ENCODE measurements at regions not wholly inside any gene's neighbourhood (a gene's known extent, or its start where the extent isn't known, plus 50 kb on each side); places are given as distances from the start of the nearest gene placed in this dataset.

DNA sequence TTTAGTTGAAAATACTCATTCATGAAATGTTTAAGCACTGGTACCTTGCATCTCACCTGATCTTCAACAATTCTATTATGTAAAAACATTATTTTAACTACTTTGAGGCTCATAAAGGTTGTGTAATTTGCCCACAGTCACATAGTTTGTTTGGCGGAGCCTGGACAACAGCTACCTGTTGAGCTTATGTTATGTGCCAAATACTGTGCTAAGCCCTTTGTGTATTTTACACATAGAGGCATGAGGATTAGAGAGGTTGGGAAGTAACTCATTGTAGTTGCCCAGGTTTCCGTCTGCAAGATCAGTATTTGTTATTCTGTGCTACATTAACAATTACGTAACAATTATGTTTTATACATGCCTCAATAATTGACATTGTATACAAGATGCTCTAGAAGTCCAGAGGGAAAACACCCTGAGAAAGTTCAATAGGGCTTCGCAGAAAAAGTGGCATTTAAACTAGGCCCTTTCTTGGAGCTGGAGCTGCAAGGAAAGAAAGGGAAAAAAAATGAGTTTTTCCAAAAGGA is 80.4 kb downstream of the BOLA3 start:
- Histone ChIP-seq H3K27ac (ENCODE audit: low read depth, low read length) (no peak overlapping the region), H4K20me1 (replicated peaks in 1 of 2; ENCODE audit: control insufficient read depth in 1 of 2, insufficient read depth in 2 of 2, low read length in 2 of 2) (no peaks in the 10 kb centered on the region), H3K4me3 (ENCODE audit: extremely low read depth in 1 of 4, insufficient read depth in 2 of 4, low read depth in 3 of 4, low read length in 4 of 4) (no peak overlapping the region), H3K18ac (ENCODE audit: extremely low read depth, low read length) (no peak overlapping the region), H3K79me1 (ENCODE audit: low read depth, low read length) (peaks cover 4% of the 10 kb centered on the region; the same call in 1 of the 2 replicates), H2BK15ac (ENCODE audit: low read length) (no peak overlapping the region), H3K9me3 (ENCODE audit: insufficient read depth in 2 of 2, low read depth in 1 of 2, low read length in 1 of 2) (no peaks in the 10 kb centered on the region), H2AK5ac (ENCODE audit: low read depth, low read length) (no peak overlapping the region), H3K4me2 (ENCODE audit: insufficient read depth in 1 of 2, low read depth in 2 of 2, low read length in 2 of 2) (no peak overlapping the region), H4K91ac (replicated peaks; ENCODE audit: insufficient read length, low read length) (no peak overlapping the region), H2BK120ac (replicated peaks; ENCODE audit: low read depth, low read length) (no peak overlapping the region), H3K9ac (replicated peaks in 1 of 4; ENCODE audit: extremely low read depth in 1 of 4, low read depth in 3 of 4, low read length in 3 of 4) (no peak overlapping the region), H3K79me2 (ENCODE audit: control insufficient read depth in 1 of 2, insufficient read depth in 2 of 2, low read length in 2 of 2) (peaks cover 0 to 22% of the 10 kb centered on the region in 2 experiments; a peak in 2 of 4 replicates), H2BK20ac (ENCODE audit: low read length) (no peak overlapping the region), H4K5ac (ENCODE audit: insufficient read length, low read depth, low read length) (no peak overlapping the region), H3K4me1 (replicated peaks in 1 of 4; ENCODE audit: control insufficient read depth in 3 of 4, insufficient read depth in 4 of 4, low read length in 3 of 4) (peaks cover 0 to 2% (median 0%) of the 10 kb centered on the region in 4 experiments; a peak in 1 of 7 replicates), H2BK12ac (ENCODE audit: low read depth, low read length) (no peak overlapping the region), H3K56ac (replicated peaks; ENCODE audit: insufficient read length, low read depth, low read length) (no peak overlapping the region), H3K27me3 (replicated peaks in 1 of 4; ENCODE audit: control insufficient read depth in 3 of 4, extremely low read depth in 1 of 4, insufficient read depth in 3 of 4, low read length in 3 of 4) (no peaks in the 10 kb centered on the region), H3K36me3 (ENCODE audit: control insufficient read depth in 2 of 4, insufficient read depth in 4 of 4, low read length in 3 of 4) (no peaks in the 10 kb centered on the region), H2AFZ (ENCODE audit: low read length) (no peak overlapping the region), H3K23ac (ENCODE audit: insufficient read length) (no peak overlapping the region), H3K4ac (replicated peaks; ENCODE audit: insufficient read length, low read depth, low read length) (no peak overlapping the region), H4K8ac (ENCODE audit: extremely low read depth, insufficient read depth, low read length) (no peak overlapping the region), H3K14ac (ENCODE audit: insufficient read length) (no peak overlapping the region), H2BK5ac (ENCODE audit: low read depth, low read length) (no peak overlapping the region), H3K23me2 (ENCODE audit: low read depth, low read length) (no peaks in the 10 kb centered on the region)
- TF ChIP-seq POLR2AphosphoS5 (IDR thresholded peaks at IDR 0.05; ENCODE audit: low read depth, low read length): no peak
- no peak for TF ChIP-seq RFX5 (IDR thresholded peaks at IDR 0.05; ENCODE audit: borderline replicate concordance, low read depth, low read length)
- TF ChIP-seq RBBP5 (IDR thresholded peaks at IDR 0.05; ENCODE audit: borderline replicate concordance, low read depth, low read length): no peak
- TF ChIP-seq SP1 (IDR thresholded peaks at IDR 0.05; ENCODE audit: low read depth, low read length): no peak
- TF ChIP-seq CHD2 (IDR thresholded peaks at IDR 0.05; ENCODE audit: low read length): no peak
- TF ChIP-seq TAF1 (IDR thresholded peaks at IDR 0.05; ENCODE audit: low read depth, low read length): no peak
- no peak for TF ChIP-seq CEBPB (IDR thresholded peaks at IDR 0.05; ENCODE audit: low read depth, low read length)
- TF ChIP-seq SRF (IDR thresholded peaks at IDR 0.05; ENCODE audit: low read depth, low read length): no peak
- no peak for TF ChIP-seq FOSL1 (IDR thresholded peaks at IDR 0.05; ENCODE audit: insufficient read depth, low read depth, low read length)
- TF ChIP-seq BACH1 (IDR thresholded peaks at IDR 0.05; ENCODE audit: low read length): no peak
- no peak for TF ChIP-seq CREB1 (IDR thresholded peaks at IDR 0.05)
- no peak for TF ChIP-seq KDM1A (IDR thresholded peaks at IDR 0.05; ENCODE audit: borderline replicate concordance, low read length)
- no peak for TF ChIP-seq TBP (IDR thresholded peaks at IDR 0.05; ENCODE audit: low read depth, low read length)
- TF ChIP-seq HDAC6 (IDR thresholded peaks at IDR 0.05; ENCODE audit: low read depth, low read length): no peak
- TF ChIP-seq EZH2 (IDR thresholded peaks at IDR 0.05; ENCODE audit: low read depth, low read length, severe bottlenecking): no peak
- POLR2A ChIA-PET (ENCODE audit: partially characterized antibody): interaction anchor here (0.9 to 1.1 kb wide), 2 partner anchors 10 to 75 kb away, joined by 3 read pairs; no protein-coding TSS in a partner anchor
- CTCF ChIA-PET (ENCODE audit: partially characterized antibody): interaction anchor here (1.1 to 2.1 kb wide), 5 partner anchors 10 to 99 kb away, joined by 3 to 10 read pairs (median 4); no protein-coding TSS in a partner anchor
- DNase-seq (ENCODE audit: low read depth in 1 of 2, low spot score in 2 of 2) (no peak), FAIRE-seq (no peak)
- WGBS, 2 experiments (ENCODE audit: extremely low coverage in 1 of 2, insufficient coverage in 1 of 2, insufficient read length in 1 of 2, insufficient replicate concordance in 2 of 2, low coverage in 1 of 2, low lambda C conversion rate in 2 of 2, missing lambda C conversion rate in 1 of 2): 92% methylated on average over 4 of the region's 4 CpGs; no CpG with 5 or more reads in 1 of the 2 experiments
